Astrocyte (in vitro differentiated cells and primary cell): ENCODE measurements at regions not wholly inside any gene's neighbourhood (a gene's known extent, or its start where the extent isn't known, plus 50 kb on each side); places are given as distances from the start of the nearest gene placed in this dataset.

ENCODE experiments used
- EZH2 ChIP-seq: IDR thresholded peaks from 2 replicates; pipeline ENCODE4 v1.6.1; 2012; ENCODE audit warnings: mild to moderate bottlenecking, low read length, inconsistent platforms; ENCODE audit not compliant: insufficient read depth
- TF ChIP-seq, protein P1 (sequence below): IDR thresholded peaks from 2 replicates; pipeline ENCODE4 v1.5.1; 2011; ENCODE audit warnings: low read depth, mild to moderate bottlenecking, inconsistent platforms, low read length, moderate library complexity; ENCODE audit not compliant: insufficient read depth

GRCh38 chr1:218811497-218811896, 362.2 kb upstream of the LYPLAL1 start:
- TF ChIP-seq, protein P1, sequence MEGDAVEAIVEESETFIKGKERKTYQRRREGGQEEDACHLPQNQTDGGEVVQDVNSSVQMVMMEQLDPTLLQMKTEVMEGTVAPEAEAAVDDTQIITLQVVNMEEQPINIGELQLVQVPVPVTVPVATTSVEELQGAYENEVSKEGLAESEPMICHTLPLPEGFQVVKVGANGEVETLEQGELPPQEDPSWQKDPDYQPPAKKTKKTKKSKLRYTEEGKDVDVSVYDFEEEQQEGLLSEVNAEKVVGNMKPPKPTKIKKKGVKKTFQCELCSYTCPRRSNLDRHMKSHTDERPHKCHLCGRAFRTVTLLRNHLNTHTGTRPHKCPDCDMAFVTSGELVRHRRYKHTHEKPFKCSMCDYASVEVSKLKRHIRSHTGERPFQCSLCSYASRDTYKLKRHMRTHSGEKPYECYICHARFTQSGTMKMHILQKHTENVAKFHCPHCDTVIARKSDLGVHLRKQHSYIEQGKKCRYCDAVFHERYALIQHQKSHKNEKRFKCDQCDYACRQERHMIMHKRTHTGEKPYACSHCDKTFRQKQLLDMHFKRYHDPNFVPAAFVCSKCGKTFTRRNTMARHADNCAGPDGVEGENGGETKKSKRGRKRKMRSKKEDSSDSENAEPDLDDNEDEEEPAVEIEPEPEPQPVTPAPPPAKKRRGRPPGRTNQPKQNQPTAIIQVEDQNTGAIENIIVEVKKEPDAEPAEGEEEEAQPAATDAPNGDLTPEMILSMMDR: no peak
- TF ChIP-seq EZH2: no peak
